Ishikawa (cell line): ENCODE measurements at regions not wholly inside any gene's neighbourhood (a gene's known extent, or its start where the extent isn't known, plus 50 kb on each side); places are given as distances from the start of the nearest gene placed in this dataset.

Source experiments
- CEBPB ChIP-seq: IDR thresholded peaks from 2 replicates; pipeline ENCODE4 v1.6.1; 2012
- EP300 ChIP-seq: IDR thresholded peaks from 2 replicates; pipeline ENCODE4 v1.6.1; 2012; ENCODE audit warnings: borderline replicate concordance
- FOXM1 ChIP-seq: IDR thresholded peaks from 2 replicates; pipeline ENCODE4 v1.6.1; 2012; ENCODE audit warnings: low read depth, borderline replicate concordance
- MAX ChIP-seq: IDR thresholded peaks from 2 replicates; pipeline ENCODE4 v1.6.1; 2012
- RAD21 ChIP-seq: IDR thresholded peaks from 2 replicates; pipeline ENCODE4 v1.6.1; 2012; ENCODE audit warnings: low read depth
- TAF1 ChIP-seq: IDR thresholded peaks from 2 replicates; pipeline ENCODE4 v1.6.1; 2012; ENCODE audit warnings: low read depth, mild to moderate bottlenecking
- USF1 ChIP-seq: IDR thresholded peaks from 2 replicates; pipeline ENCODE4 v1.6.1; 2012
- YY1 ChIP-seq: IDR thresholded peaks from 2 replicates; pipeline ENCODE4 v1.6.1; 2012; ENCODE audit warnings: low read depth
- ZBTB7A ChIP-seq: IDR thresholded peaks from 2 replicates; pipeline ENCODE4 v1.6.1; 2012; ENCODE audit warnings: low read depth
- TF ChIP-seq, protein P1 (sequence below): IDR thresholded peaks from 2 replicates; pipeline ENCODE4 v1.6.1; 2012; ENCODE audit warnings: low read depth, mild to moderate bottlenecking

DNA sequence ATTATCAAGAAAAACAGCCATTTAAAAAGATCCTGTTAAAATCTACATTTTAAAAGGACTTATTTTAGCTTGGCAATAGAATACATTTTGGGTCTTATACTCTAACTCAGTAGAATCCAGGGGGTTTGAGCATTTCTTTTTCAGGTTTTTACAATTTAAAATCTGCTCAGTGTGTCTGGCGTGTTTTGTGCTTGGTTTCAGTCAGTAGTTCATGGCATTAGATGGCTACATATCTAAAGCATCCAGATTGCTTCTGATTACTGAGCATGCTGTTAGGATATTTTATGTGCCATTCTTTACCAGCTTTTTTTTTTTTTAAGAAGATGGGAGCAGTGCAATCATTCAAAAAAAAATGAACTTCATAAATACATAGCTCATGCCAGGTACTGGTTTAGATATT lies 566.1 kb upstream of the LARGE1 start:
- TF ChIP-seq MAX (no peak), CEBPB (no peak), ZBTB7A (no peak), EP300 (no peak), RAD21 (no peak), YY1 (no peak), FOXM1 (no peak), USF1 (no peak), TAF1 (no peak)
- TF ChIP-seq, protein P1, sequence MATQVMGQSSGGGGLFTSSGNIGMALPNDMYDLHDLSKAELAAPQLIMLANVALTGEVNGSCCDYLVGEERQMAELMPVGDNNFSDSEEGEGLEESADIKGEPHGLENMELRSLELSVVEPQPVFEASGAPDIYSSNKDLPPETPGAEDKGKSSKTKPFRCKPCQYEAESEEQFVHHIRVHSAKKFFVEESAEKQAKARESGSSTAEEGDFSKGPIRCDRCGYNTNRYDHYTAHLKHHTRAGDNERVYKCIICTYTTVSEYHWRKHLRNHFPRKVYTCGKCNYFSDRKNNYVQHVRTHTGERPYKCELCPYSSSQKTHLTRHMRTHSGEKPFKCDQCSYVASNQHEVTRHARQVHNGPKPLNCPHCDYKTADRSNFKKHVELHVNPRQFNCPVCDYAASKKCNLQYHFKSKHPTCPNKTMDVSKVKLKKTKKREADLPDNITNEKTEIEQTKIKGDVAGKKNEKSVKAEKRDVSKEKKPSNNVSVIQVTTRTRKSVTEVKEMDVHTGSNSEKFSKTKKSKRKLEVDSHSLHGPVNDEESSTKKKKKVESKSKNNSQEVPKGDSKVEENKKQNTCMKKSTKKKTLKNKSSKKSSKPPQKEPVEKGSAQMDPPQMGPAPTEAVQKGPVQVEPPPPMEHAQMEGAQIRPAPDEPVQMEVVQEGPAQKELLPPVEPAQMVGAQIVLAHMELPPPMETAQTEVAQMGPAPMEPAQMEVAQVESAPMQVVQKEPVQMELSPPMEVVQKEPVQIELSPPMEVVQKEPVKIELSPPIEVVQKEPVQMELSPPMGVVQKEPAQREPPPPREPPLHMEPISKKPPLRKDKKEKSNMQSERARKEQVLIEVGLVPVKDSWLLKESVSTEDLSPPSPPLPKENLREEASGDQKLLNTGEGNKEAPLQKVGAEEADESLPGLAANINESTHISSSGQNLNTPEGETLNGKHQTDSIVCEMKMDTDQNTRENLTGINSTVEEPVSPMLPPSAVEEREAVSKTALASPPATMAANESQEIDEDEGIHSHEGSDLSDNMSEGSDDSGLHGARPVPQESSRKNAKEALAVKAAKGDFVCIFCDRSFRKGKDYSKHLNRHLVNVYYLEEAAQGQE: no peak
